ENCODE measurements at regions not wholly inside any gene's neighbourhood (a gene's known extent, or its start where the extent isn't known, plus 50 kb on each side); places are given as distances from the start of the nearest gene placed in this dataset.
A peak's percentile ranks its signal among the peaks of the same experiment; 100 is the strongest.
"Not testable (repeated sequence)": the region's sequence is repeated elsewhere in the genome, so short reads cannot be mapped to it uniquely, and the experiment has no call there.

DNA sequence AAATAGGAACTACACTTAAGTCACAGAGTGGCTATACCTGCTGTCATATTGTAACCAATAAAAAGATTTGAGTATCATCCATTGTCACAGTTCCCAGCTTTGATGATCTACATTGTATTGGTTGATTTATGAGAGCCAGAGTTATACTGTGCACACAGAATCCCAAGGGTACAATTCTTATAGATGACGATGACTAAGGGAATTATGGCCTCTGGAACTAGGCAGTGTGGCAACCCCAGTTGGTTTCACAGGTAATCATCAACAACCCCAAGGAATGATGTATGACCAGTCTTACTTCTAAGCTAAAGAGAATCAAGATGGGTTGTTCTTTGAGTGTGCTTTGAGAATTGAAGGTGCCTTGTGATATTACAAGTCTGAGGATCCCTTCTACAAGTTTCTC is 217.3 kb downstream of the ETAA1 start:
- TF ChIP-seq, protein P1, sequence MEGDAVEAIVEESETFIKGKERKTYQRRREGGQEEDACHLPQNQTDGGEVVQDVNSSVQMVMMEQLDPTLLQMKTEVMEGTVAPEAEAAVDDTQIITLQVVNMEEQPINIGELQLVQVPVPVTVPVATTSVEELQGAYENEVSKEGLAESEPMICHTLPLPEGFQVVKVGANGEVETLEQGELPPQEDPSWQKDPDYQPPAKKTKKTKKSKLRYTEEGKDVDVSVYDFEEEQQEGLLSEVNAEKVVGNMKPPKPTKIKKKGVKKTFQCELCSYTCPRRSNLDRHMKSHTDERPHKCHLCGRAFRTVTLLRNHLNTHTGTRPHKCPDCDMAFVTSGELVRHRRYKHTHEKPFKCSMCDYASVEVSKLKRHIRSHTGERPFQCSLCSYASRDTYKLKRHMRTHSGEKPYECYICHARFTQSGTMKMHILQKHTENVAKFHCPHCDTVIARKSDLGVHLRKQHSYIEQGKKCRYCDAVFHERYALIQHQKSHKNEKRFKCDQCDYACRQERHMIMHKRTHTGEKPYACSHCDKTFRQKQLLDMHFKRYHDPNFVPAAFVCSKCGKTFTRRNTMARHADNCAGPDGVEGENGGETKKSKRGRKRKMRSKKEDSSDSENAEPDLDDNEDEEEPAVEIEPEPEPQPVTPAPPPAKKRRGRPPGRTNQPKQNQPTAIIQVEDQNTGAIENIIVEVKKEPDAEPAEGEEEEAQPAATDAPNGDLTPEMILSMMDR (conservative IDR thresholded peaks at IDR 0.05; ENCODE audit: low read length) = no peak
- DNase-seq (ENCODE audit: low read depth) = no peak

GRCh38 chr2:67616749-67617148 is 219.6 kb downstream of the ETAA1 start:
- TF ChIP-seq, protein P1 (conservative IDR thresholded peaks at IDR 0.05; ENCODE audit: low read length) = no peak
- DNase-seq (ENCODE audit: low read depth) = peak; percentile 50
- H3K4me3 ChIP-seq (ENCODE audit: low read length) = no peak overlapping the region

More for the DNA sequence above, 217.3 kb downstream of the ETAA1 start:
- no peak overlapping the region for H3K4me3 ChIP-seq (ENCODE audit: low read length)

GRCh38 chr2:67619204-67619603 is 222.1 kb downstream of the ETAA1 start:
- peak; percentile 13 for DNase-seq (ENCODE audit: low read depth)
- no peak overlapping the region for H3K4me3 ChIP-seq (ENCODE audit: low read length)
- TF ChIP-seq, protein P1 (conservative IDR thresholded peaks at IDR 0.05; ENCODE audit: low read length) = no peak

GRCh38 chr2:67623741-67624140 is 226.6 kb downstream of the ETAA1 start:
- not testable (repeated sequence) for DNase-seq (ENCODE audit: low read depth); H3K4me3 ChIP-seq (ENCODE audit: low read length)

GRCh38 chr2:67625178-67625577 is 228.0 kb downstream of the ETAA1 start:
- TF ChIP-seq, protein P1 (conservative IDR thresholded peaks at IDR 0.05; ENCODE audit: low read length) = no peak
- no peak overlapping the region for H3K4me3 ChIP-seq (ENCODE audit: low read length)
- DNase-seq (ENCODE audit: low read depth) = peak; percentile 70

- H3K4me3 ChIP-seq (ENCODE audit: low read length) = no peak overlapping the region
- TF ChIP-seq, protein P1 (conservative IDR thresholded peaks at IDR 0.05; ENCODE audit: low read length) = no peak
- peak; percentile 90 for DNase-seq (ENCODE audit: low read depth)
These were observed 228.8 kb downstream of the ETAA1 start for GRCh38 chr2:67625690-67626475.

DNA sequence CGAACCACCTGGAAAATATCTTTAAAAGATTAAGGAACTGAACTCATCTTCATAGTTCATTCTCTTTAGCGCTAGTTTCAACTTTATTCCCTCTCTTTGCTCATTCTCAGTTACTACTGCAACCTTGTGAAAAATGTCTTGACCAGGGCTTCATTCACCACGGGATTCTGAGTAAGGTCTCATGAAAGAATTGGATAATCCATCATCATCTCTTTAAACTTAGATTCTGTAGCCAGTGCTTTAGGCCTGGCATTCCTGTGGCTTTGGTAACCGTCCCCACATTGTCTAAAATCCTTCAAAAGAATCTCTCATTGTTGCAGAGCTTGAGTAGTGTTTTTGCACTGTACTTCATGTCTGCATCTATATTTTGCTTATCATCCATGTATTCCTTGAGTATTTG is 229.5 kb downstream of the ETAA1 start:
- H3K4me3 ChIP-seq (ENCODE audit: low read length) = no peak overlapping the region
- DNase-seq (ENCODE audit: low read depth) = peak; percentile 90
- TF ChIP-seq, protein P1 (conservative IDR thresholded peaks at IDR 0.05; ENCODE audit: low read length) = no peak
